Motor neuron (in vitro differentiated cells): ENCODE measurements at regions not wholly inside any gene's neighbourhood (a gene's known extent, or its start where the extent isn't known, plus 50 kb on each side); places are given as distances from the start of the nearest gene placed in this dataset.

Experiments used
- ATAC-seq, 8 experiments: fragments of 200-7000 bp; cut with Tn5 transposase; replicated peaks in 6 of 8; 2 replicates each; pipeline ENCODE4 v1.8.0; 2021; ENCODE audit warnings: mild to moderate bottlenecking in 8 of 8, moderate library complexity in 8 of 8
- H3K27ac ChIP-seq, 2 donors: fragments of 250-450 bp; sonication (Bioruptor Pico); 2 replicates each; pipeline ENCODE4 v1.9.0; 2021; ENCODE audit warnings: antibody characterized with exemption in 2 of 2, mild to moderate bottlenecking in 2 of 2, moderate library complexity in 1 of 2
- H3K4me1 ChIP-seq, 2 donors: fragments of 250-450 bp; sonication (Bioruptor Pico); replicated peaks in 1 of 2; 2 replicates each; pipeline ENCODE4 v1.6.1; 2021; ENCODE audit warnings: antibody characterized with exemption in 2 of 2, mild to moderate bottlenecking in 2 of 2, moderate library complexity in 1 of 2
- H3K4me3 ChIP-seq, 5 donors: fragments of 250-450 bp; sonication (Bioruptor Pico); 2 replicates each; pipeline ENCODE4 v1.9.0; 2021; ENCODE audit warnings: antibody characterized with exemption in 5 of 5, mild to moderate bottlenecking in 5 of 5, moderate library complexity in 4 of 5
- WGBS, 10 experiments: fragments of 450-650 bp; shearing (Covaris generic); methylation state at CpG; one replicate each; pipeline ENCODE4 v1.0.0; 2022; 5-methylcytosine and 5-hydroxymethylcytosine counted together
- in situ Hi-C, 9 experiments: fragments of 400-800 bp; cut with MboI; loops; one replicate each; pipeline ENCODE4 v1.15.0; 2021; ENCODE audit warnings: low sequenced_read_pairs in 9 of 9, low pct_unique_long_range_greater_than_20kb in 2 of 9; ENCODE audit not compliant: unreplicated experiment in 9 of 9

DNA sequence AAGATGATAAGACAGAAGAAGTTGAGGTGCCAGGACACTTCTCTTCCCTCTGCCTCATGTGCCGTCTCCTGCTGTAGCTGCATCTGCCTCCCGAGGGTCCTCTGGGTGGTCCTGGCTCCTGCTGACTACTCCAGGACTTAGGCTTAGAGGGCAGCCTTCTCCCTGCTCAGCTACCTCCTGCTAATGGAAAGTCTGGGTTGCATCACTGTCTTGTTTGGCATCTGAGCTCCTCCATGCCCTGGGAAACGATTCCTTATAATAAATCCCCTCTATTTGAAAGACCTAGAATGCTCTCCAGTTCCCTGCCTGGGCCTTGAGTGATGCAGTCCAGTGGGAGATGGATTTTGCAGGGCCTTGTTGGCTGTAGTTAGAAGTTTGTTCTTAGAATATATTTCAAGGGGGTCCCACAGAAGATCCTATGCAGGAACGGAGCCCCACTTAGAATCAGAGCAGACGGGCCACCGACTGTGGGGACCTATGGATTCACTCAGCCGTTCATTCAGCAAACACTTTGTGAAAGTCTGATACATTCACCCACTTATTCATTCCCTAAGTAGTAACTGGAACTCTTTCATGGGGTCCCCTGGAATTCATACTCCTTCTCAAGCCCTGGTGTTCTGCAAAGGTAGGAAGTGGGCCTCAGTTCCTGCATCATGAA, 269.8 kb upstream of the HDAC4 start:
- in situ Hi-C loops, result no loop called here
- ATAC-seq, result no peak
- Histone ChIP-seq H3K4me3 (no peak overlapping the region), H3K4me1 (peaks cover 3 to 7% of the 10 kb centered on the region in 2 donors), H3K27ac (no peak overlapping the region)
- 0 to 86% (median 28%) methylated on average over 1 to 5 of the region's 7 CpGs; no CpG with 5 or more reads in 5 of the 10 experiments for WGBS, 10 experiments

DNA sequence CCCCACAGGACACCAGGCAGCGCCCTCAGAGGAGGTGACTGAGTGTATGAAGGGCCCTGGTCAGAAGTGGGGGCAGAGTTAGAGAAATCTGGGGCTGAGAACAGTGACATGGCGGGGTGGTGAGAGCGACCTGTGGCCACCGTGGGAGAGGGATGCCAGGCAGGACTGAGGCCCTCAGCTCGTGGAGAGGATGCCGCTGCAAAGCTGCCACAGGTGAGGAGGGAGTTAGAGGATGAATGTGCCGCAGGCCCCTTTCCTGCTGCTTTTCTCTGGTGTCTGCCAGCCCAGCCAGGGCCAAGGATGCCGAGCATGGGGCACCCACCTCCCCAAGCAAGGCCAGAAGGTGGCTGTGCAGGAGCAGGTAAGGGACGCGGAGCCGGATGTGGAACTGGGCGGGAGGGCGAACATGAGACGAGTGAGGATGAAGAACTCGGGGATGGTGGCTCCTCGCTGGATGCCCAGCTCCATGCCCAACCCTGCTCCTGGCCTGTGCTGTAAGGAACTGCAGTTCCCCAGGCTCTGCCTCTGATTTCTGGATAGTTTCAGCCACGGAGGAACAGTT, 269.2 kb upstream of the HDAC4 start:
- WGBS, 10 experiments, result 30 to 80% (median 70%) methylated on average over 1 to 4 of the region's 17 CpGs; no CpG with 5 or more reads in 7 of the 10 experiments
- in situ Hi-C loops, result no loop called here
- Histone ChIP-seq H3K4me1 (peaks cover 3 to 7% of the 10 kb centered on the region in 2 donors), H3K4me3 (no peak overlapping the region), H3K27ac (no peak overlapping the region)
- ATAC-seq, result no peak

DNA sequence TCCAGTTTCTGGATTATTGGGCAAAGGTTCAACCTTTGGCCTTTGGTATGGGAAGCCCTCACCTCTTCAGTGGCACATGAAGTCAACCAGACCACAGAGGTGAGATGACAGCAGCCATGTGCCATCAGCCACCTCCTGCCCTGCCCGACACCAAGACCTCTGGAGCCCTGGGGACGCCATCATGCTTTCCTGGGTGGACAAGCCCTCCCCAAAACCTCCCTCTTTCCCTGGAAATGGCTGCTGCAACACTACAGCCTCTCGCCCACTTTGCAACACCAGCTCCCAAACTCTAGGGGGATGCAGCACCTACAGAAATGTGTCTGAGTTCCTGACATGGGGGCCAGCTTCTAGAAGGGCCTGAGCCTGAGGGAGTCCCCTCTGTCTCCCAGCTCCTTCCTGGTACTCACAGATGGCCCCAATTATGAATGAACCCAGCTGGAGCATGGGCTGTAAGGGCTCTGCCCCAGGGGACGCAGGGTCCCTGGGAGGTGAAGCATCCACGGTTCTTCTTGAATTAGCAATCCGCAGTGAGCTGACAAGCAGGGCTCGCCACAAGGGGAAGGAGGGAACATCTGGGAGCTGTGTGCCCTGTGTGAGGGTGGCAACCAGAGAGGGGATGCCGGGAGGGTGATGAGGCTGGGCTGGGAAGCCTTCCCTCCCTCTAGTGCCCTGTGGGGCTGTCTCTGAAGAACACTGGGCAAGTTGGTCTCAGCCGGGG, 268.5 kb upstream of the HDAC4 start:
- 0 to 100% (median 73%) methylated on average over 1 to 3 of the region's 9 CpGs; no CpG with 5 or more reads in 4 of the 10 experiments for WGBS, 10 experiments
- in situ Hi-C loops, result no loop called here
- H3K4me1 ChIP-seq, result peaks cover 3 to 7% of the 10 kb centered on the region in 2 donors
- no peak overlapping the region for H3K4me3 ChIP-seq
- no peak overlapping the region for H3K27ac ChIP-seq
- ATAC-seq, result peak in 3 of 8 experiments; percentile 30 to 44 (median 38)

DNA sequence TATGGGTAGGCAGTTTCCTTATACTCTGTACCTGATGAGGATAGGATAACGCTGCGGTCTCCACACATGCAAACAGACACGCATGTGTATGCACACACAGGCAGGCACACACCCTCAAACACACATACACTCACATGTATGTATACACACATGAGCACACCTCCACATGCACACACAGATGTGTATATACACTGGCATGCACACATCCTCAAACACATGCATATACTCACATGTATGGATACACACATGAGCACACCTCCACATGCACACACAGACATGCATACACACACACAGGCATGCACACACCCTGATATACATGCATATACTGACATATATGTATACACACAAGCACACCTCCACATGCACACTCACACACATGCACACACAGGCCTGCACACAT, 267.8 kb upstream of the HDAC4 start:
- in situ Hi-C loops, result no loop called here
- 88 to 100% (median 100%) methylated on average over 1 to 3 of the region's 3 CpGs; no CpG with 5 or more reads in 7 of the 10 experiments for WGBS, 10 experiments
- no peak for ATAC-seq
- H3K4me1 ChIP-seq, result peaks cover 3 to 7% of the 10 kb centered on the region in 2 donors
- H3K4me3 ChIP-seq, result no peak overlapping the region
- H3K27ac ChIP-seq, result no peak overlapping the region

DNA sequence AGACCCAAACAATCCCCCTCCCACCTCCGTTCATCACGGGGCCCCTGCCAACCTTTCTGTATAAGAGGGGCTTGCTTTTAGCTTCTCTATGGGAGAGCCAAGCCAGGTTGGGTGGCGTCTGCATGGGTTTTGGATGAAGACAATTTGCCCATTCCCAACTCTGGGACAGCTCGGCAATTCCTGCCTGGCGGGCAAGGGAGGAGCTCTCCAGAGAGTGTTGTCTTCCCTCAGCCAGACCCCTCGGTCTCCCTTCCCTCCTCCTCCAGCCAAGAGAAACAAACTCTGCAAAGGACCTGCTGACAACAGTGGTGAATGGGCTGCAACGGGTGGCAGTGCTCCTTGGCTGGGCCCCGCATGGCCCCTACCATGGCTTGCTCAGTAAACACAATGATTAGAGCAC, 267.2 kb upstream of the HDAC4 start:
- WGBS, 10 experiments, result 71 to 93% (median 80%) methylated on average over 1 to 3 of the region's 8 CpGs; no CpG with 5 or more reads in 6 of the 10 experiments
- no peak overlapping the region for H3K4me3 ChIP-seq
- H3K27ac ChIP-seq, result no peak overlapping the region
- in situ Hi-C loops, result no loop called here
- ATAC-seq, result no peak
- peaks cover 3 to 7% of the 10 kb centered on the region in 2 donors for H3K4me1 ChIP-seq

DNA sequence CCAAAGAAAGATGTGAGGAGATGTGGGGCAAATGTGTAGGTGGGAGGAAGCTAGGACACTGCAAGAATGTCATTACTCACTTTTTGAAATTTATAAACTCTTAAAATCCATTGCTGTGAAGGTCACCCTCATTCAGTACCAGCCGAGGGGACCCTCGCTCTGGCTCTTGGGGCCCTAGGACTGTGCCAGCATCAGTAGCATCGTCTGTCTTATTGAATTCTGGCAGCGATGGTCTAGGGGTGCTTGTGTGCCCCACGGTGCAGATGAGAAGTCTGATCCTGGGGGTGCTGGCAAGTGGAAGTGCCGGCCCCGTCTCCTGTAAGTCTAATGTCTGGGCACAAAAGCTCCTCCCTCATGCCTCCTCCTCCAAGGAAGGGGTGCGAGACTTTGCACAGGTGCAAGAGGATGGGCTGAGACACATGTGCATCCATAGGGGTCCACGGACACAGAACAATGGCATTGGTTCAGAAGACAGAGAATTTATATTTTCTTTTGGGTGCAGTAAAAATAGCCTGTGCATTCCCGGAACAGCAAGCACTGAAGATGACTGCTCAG, 266.7 kb upstream of the HDAC4 start:
- Histone ChIP-seq H3K27ac (no peak overlapping the region), H3K4me3 (no peak overlapping the region), H3K4me1 (peaks cover 3 to 7% of the 10 kb centered on the region in 2 donors)
- in situ Hi-C loops, result no loop called here
- ATAC-seq, result no peak
- WGBS, 10 experiments, result 39 to 87% (median 80%) methylated on average over 1 to 8 of the region's 10 CpGs; no CpG with 5 or more reads in 3 of the 10 experiments

DNA sequence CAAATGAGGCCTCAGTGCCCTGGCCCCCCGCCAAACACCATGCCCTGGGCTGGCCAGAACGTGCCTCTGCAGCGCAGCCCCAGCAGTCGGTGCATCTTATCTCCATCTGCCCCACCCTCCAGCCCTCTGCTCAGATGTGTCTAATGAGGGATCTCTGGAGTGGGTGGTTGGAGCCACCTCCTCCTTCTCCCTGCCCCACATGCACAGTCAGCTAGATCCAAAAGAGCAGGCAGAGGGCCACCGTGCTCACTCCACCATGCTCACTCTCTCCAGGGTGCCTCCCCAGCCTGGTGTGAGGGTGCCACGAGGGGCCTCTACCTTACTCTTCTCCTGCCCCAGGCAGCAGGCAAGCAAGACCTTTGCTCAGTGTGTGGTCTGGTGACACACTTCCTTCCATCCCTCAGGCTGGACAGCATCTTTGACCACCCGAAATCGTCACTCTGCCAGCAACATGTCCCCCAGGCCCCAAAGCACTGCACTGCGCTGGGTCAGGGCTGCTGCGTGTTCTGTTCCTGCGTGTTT, 266.1 kb upstream of the HDAC4 start:
- in situ Hi-C loops, result no loop called here
- H3K4me1 ChIP-seq, result peaks cover 3 to 7% of the 10 kb centered on the region in 2 donors
- no peak overlapping the region for H3K27ac ChIP-seq
- H3K4me3 ChIP-seq, result no peak overlapping the region
- WGBS, 10 experiments, result 30 to 82% (median 69%) methylated on average over 2 to 7 of the region's 11 CpGs; no CpG with 5 or more reads in 5 of the 10 experiments
- ATAC-seq, result peak in 1 of 8 experiments; percentile 22

DNA sequence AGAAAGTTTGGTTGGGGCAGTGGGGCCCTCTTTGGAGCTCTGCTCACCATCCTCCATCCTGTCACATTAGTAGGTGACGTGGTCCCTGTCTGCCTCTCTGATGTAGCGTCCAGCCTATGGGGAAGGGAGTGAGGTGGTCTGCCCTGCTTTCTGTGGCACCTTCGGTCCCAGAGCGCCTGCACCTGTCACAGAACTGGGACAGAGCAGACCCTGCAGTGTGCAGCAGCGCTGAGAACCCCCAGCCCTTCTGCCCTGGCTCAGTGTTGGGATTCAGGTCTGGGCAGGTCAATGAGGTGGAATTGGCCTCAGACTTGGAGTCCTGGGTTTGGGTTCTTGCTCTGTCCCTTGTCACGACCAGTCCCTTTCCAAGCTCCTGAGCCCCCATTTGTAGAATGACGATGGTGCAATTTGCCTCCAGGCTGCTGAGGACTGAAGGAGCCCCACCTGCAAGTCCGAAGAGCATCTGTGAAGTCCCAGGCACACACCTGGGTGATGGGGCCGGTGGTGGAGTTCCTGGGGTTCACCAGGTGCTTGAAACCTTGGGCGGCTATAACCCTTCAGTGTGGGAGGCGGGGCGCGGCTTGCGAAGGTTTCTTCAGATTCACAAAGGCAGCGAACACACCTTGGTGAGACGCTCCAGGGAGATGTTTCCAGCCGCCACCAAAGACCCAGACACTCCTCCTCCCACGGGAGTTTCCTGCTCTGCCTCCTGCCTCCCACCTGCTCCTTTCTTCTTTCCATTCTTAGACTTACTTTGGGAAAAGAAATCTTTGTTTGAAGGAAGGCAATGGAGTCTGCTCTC, 265.4 kb upstream of the HDAC4 start:
- Histone ChIP-seq H3K4me1 (peaks cover 3 to 7% of the 10 kb centered on the region in 2 donors), H3K4me3 (no peak overlapping the region), H3K27ac (no peak overlapping the region)
- no peak for ATAC-seq
- 33 to 95% (median 85%) methylated on average over 1 to 8 of the region's 18 CpGs; no CpG with 5 or more reads in 4 of the 10 experiments for WGBS, 10 experiments
- in situ Hi-C loops, result no loop called here

DNA sequence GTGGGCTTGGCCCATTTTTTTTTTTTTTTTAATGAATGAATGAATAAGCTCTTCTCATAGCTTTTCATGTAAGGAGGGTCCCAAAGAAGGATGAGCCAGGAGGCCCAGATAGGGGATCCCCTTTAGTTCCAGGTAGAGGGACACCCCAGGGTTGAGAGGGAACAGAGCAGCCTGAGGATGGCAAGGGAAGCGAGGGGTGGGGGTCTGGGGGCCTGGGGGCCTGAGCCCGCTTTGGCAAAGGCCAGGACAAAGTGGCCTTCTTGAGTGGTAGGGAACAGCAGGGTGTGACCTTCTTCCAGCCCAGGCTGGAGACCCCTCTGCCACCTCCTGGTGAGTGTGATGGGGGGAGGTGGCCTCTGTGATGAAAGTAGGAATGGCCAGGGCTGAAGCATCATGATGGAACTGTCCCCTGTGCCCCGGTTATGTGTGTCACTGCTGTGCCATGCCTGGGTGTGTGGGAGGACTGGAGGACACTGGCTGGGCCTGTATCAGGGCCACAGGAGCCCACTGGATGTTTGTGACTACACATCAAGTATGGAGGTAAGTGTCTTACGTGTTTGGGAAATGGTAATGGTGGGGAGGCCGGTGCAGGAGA, 263.5 kb upstream of the HDAC4 start:
- WGBS, 10 experiments, result 50 to 90% (median 76%) methylated on average over 1 to 3 of the region's 5 CpGs; no CpG with 5 or more reads in 4 of the 10 experiments
- no peak overlapping the region for H3K27ac ChIP-seq
- H3K4me1 ChIP-seq, result peaks cover 0 to 2% of the 10 kb centered on the region in 2 donors
- in situ Hi-C loops, result no loop called here
- H3K4me3 ChIP-seq, result no peak overlapping the region
- no peak for ATAC-seq

DNA sequence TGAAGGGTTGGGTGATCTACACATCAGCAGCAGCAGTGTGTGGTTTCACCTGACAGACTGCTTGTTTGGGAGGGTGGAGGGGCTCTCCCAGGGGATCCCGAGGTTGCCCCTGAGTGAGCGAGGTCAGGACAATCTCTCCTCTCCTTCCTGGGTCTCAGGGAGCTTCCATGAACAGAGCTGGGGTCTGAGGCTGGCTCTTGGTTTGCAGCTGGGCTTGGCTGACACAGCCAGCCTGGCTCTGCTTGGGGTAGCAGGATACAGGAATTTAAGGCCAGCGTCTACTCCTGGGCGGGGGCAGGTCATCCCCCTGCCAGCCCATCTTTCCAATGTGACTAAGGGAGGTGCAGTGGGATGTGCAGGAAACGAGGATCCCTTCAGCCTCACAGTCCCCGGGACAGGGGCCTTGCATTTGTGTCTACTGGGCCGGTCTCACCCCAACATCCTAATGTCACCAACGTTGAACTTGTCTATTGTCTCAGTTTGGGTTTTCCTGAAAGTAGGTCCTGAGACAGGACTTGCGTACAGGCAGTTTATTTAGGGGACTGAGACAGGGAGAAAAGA, 262.6 kb upstream of the HDAC4 start:
- Histone ChIP-seq H3K4me3 (no peak overlapping the region), H3K27ac (no peak overlapping the region), H3K4me1 (no peaks in the 10 kb centered on the region)
- WGBS, 10 experiments, result 72 to 100% (median 92%) methylated on average over 1 to 6 of the region's 9 CpGs; no CpG with 5 or more reads in 3 of the 10 experiments
- in situ Hi-C loops, result no loop called here
- ATAC-seq, result no peak

DNA sequence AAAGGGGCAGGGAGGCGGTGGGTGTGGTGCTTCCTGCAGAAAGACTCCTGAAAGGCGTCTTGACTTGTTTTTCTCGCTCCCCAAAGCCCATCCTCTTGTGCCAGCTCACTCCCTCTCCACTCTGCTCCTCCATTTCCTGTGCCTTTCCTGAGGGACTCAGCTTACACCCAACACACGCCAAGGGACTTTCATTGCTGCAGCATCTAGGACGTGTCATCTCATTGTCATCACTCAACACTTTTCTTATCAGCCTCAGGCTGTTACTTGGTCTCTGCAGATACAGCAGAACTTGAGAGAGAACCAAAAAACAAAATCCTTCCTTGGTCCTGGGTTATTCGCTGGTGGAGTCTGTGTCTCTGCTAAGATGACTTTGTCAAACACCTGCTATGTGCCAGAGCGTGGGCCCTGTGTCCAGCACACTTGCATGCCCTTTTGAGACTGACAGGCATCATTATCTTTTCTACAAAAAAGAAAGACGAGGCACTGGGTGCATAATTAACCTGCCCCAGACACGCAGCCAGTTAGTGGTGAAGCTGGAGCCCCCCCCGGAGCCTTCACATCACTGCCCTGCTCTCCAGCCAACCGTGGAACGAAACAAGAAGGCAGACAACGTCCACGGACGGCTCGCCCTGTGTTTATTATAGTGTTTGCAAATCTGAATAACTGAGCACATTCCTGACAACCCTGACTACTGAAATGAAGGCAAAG, 261.7 kb upstream of the HDAC4 start:
- in situ Hi-C loops, result no loop called here
- H3K27ac ChIP-seq, result no peak overlapping the region
- no peak overlapping the region for H3K4me3 ChIP-seq
- no peaks in the 10 kb centered on the region for H3K4me1 ChIP-seq
- no peak for ATAC-seq
- WGBS, 10 experiments, result 29 to 80% (median 66%) methylated on average over 1 to 10 of the region's 16 CpGs
